Ishikawa (cell line): ENCODE measurements at regions not wholly inside any gene's neighbourhood (a gene's known extent, or its start where the extent isn't known, plus 50 kb on each side); places are given as distances from the start of the nearest gene placed in this dataset.

Experiments
- CEBPB ChIP-seq: IDR thresholded peaks from 2 replicates; pipeline ENCODE4 v1.6.1; 2012
- EGR1 ChIP-seq: IDR thresholded peaks from 2 replicates; pipeline ENCODE4 v1.6.1; 2012
- EP300 ChIP-seq: IDR thresholded peaks from 2 replicates; pipeline ENCODE4 v1.6.1; 2012; ENCODE audit warnings: borderline replicate concordance
- FOXM1 ChIP-seq: IDR thresholded peaks from 2 replicates; pipeline ENCODE4 v1.6.1; 2012; ENCODE audit warnings: low read depth, borderline replicate concordance
- MAX ChIP-seq: IDR thresholded peaks from 2 replicates; pipeline ENCODE4 v1.6.1; 2012
- NFIC ChIP-seq: IDR thresholded peaks from 2 replicates; pipeline ENCODE4 v1.6.1; 2012
- RAD21 ChIP-seq: IDR thresholded peaks from 2 replicates; pipeline ENCODE4 v1.6.1; 2012; ENCODE audit warnings: low read depth
- REST ChIP-seq: IDR thresholded peaks from 2 replicates; pipeline ENCODE4 v1.6.1; 2012; ENCODE audit warnings: low read depth, mild to moderate bottlenecking
- TAF1 ChIP-seq: IDR thresholded peaks from 2 replicates; pipeline ENCODE4 v1.6.1; 2012; ENCODE audit warnings: low read depth, mild to moderate bottlenecking
- TEAD4 ChIP-seq: IDR thresholded peaks from 2 replicates; pipeline ENCODE4 v1.6.1; 2012
- YY1 ChIP-seq: IDR thresholded peaks from 2 replicates; pipeline ENCODE4 v1.6.1; 2012; ENCODE audit warnings: low read depth
- TF ChIP-seq, protein P1 (sequence below): IDR thresholded peaks from 2 replicates; pipeline ENCODE4 v1.6.1; 2012

DNA sequence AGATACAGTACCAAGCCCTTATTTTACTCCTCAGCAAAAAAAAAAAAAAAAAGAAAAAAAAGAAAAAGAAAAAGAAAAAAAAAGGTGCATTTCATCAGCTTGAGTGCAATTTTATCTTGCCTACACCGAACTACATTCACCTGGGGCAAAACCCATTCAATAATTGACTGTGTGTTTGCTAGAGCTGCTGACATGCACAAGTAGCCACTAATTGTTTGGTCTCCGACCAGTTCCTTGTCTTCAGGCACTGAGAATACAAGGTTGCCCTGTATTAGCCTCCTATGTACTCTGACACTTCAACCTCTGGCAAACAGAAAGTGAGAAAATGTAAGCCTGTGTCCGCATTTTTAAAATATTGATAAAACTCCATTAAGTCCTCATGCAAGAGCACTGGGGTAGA lies 1579.4 kb upstream of the LRRTM3 start:
- TF ChIP-seq MAX (no peak), YY1 (no peak), CEBPB (no peak), FOXM1 (no peak), NFIC (no peak), REST (no peak), EP300 (no peak), RAD21 (no peak), EGR1 (no peak), TEAD4 (no peak), TAF1 (no peak)
- TF ChIP-seq, protein P1, sequence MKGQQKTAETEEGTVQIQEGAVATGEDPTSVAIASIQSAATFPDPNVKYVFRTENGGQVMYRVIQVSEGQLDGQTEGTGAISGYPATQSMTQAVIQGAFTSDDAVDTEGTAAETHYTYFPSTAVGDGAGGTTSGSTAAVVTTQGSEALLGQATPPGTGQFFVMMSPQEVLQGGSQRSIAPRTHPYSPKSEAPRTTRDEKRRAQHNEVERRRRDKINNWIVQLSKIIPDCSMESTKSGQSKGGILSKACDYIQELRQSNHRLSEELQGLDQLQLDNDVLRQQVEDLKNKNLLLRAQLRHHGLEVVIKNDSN: no peak
